ENCODE measurements at regions not wholly inside any gene's neighbourhood (a gene's known extent, or its start where the extent isn't known, plus 50 kb on each side); places are given as distances from the start of the nearest gene placed in this dataset.

DNA sequence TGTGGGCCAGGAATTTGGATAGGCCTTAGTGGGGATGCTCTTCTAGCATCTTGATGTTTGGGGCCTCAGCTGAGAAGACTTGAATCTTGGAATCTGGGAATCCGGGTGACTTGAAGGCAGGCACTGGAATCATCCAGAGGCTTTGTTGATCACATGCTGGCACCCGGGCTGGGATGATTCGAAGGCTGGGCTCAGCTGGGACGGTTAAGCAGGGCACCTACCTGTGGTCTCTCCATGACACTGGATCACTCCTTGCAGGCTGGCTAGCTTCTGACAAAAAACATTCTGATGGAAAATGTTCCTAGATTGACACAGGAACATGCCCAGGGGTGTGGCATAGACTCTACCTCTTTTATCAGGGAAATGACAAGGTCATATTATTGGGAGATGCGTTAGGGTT lies 149.1 kb downstream of the TENT4A start:
- H3K4me3 ChIP-seq (ENCODE audit: control insufficient read depth, low read depth, low read length): no peak overlapping the region
- TF ChIP-seq CTCF (IDR thresholded peaks at IDR 0.05; ENCODE audit: control insufficient read depth, insufficient read depth, low read depth, low read length, missing control alignments): no peak
- no peak for DNase-seq (ENCODE audit: low read depth)

DNA sequence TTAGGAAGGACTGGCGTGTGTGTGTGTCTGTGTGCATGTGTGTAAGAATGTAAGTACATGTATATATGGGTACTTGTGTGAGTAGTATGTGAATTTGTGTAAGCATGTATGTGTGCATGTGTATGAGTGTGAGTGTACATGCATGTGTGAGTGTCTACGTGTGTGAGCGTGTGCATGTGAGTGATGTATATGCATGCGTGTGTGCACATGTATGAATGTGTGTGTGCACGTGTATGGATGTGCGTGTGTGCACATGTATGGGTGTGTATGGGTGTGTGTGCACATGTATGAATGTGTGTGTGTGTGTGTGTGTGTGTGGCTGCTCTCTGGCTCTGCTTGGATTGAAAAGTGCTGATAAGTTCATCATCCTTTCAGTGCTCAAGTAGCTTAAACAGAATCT lies 154.5 kb downstream of the TENT4A start:
- TF ChIP-seq CTCF (IDR thresholded peaks at IDR 0.05; ENCODE audit: control insufficient read depth, insufficient read depth, low read depth, low read length, missing control alignments): no peak
- H3K4me3 ChIP-seq (ENCODE audit: control insufficient read depth, low read depth, low read length): no peak overlapping the region
- DNase-seq (ENCODE audit: low read depth): no peak

DNA sequence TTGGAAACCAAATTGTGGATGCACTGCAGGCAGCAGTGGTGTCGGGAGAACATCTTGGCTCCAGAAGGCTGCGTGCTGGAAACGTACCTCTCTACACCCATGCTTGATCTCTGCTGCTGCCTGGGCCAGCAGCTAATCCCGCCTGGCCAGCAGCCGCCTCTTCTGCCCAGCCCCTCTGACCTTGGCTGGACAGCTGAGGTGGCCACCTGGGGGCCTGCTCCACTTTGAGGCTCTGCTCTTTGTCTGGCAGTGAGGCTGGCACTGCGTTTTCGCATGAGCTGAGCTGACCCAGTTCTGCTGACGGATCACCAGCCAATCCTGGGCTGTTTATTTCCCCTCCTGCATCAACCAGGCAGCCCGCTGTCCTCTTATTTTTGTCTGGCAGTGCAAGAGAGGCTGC lies 154.9 kb downstream of the TENT4A start:
- no peak for TF ChIP-seq CTCF (IDR thresholded peaks at IDR 0.05; ENCODE audit: control insufficient read depth, insufficient read depth, low read depth, low read length, missing control alignments)
- DNase-seq (ENCODE audit: low read depth): no peak
- H3K4me3 ChIP-seq (ENCODE audit: control insufficient read depth, low read depth, low read length): no peak overlapping the region

GRCh38 chr5:6868575-6869215 lies 155.5 kb downstream of the TENT4A start:
- no peak overlapping the region for H3K4me3 ChIP-seq (ENCODE audit: control insufficient read depth, low read depth, low read length)
- DNase-seq (ENCODE audit: low read depth): no peak
- TF ChIP-seq CTCF (IDR thresholded peaks at IDR 0.05; ENCODE audit: control insufficient read depth, insufficient read depth, low read depth, low read length, missing control alignments): no peak

DNA sequence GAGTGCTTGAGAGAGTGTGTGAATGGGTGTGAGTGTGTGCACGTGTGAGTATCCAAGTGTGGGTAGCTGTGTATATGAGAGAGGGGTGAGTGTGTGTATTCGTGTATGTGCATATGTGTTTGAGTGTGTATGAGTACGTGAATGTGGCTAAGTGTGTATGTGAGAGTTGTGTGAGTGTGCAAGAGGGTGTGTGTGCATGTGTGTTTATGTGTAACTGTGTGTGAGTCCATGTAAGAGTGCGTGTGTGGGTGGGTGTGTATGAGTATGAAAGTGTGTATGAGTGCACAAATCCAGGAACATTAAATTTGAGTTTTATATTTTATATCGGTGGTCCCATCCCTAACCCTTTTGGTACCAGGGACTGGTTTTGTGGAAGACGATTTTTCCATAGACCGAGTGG lies 156.4 kb downstream of the TENT4A start:
- DNase-seq (ENCODE audit: low read depth): no peak
- no peak for TF ChIP-seq CTCF (IDR thresholded peaks at IDR 0.05; ENCODE audit: control insufficient read depth, insufficient read depth, low read depth, low read length, missing control alignments)
- no peak overlapping the region for H3K4me3 ChIP-seq (ENCODE audit: control insufficient read depth, low read depth, low read length)

DNA sequence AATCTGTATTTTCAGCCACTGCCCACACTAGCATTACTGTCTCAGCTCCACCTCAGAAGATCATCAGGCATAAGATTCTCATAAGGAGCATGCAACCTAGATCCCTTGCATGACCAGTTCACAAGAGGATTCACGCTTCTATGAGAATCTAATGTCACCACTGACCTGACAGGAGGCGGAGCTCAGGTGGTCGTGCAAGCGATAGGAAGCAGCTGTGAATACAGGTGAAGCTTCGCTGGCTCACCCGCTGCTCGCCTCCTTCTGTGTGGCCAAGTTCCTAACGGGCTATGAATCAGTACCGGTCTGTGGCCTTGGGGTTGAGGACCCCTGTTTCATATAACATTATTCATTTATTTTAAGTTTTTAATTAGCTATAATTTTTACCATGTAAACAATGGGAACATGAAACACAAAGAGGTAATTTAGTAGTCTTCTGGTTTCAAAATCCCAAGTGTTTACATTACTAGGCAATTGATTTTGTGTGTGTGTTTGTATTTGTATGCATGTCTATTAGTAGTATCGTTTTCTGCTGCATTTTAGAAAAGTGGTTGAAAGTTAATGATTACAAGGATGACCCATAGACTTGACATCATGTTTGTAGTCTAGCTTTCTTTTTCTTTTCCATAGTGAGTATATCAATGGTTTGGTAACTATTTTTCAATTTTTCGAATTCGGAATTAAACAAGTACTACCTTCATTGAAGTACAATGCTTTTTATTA lies 159.4 kb downstream of the TENT4A start:
- no peak overlapping the region for H3K4me3 ChIP-seq (ENCODE audit: control insufficient read depth, low read depth, low read length)
- no peak for TF ChIP-seq CTCF (IDR thresholded peaks at IDR 0.05; ENCODE audit: control insufficient read depth, insufficient read depth, low read depth, low read length, missing control alignments)
- DNase-seq (ENCODE audit: low read depth): no peak

Data from AG09309 (cell line).